Right lung (tissue), 2 donors: ENCODE measurements at regions not wholly inside any gene's neighbourhood (a gene's known extent, or its start where the extent isn't known, plus 50 kb on each side); places are given as distances from the start of the nearest gene placed in this dataset.

Source experiments
- DNase-seq, 2 donors: peaks; one replicate each; pipeline ENCODE4 v3.0.0-alpha.2; 2013

- peak; percentile 54 to 65 for DNase-seq
Measured at GRCh38 chr3:107250221-107250620, 127.0 kb upstream of the CCDC54 start.

- no peak for DNase-seq
Measured at GRCh38 chr3:107251819-107252218, 125.4 kb upstream of the CCDC54 start.

GRCh38 chr3:107256963-107257362, 120.3 kb upstream of the CCDC54 start:
- no peak for DNase-seq

GRCh38 chr3:107258300-107258699, 118.9 kb upstream of the CCDC54 start:
- no peak for DNase-seq

GRCh38 chr3:107260207-107260606, 117.0 kb upstream of the CCDC54 start:
- DNase-seq, result peak; percentile 71 to 74

GRCh38 chr3:107263269-107264021, 113.8 kb upstream of the CCDC54 start:
- no peak for DNase-seq

- DNase-seq, result no peak
Measured at GRCh38 chr3:107264888-107265287, 112.4 kb upstream of the CCDC54 start.

- DNase-seq, result no peak
Measured at GRCh38 chr3:107265526-107265925, 111.7 kb upstream of the CCDC54 start.

- DNase-seq, result no peak
Measured at GRCh38 chr3:107268469-107268868, 108.8 kb upstream of the CCDC54 start.

GRCh38 chr3:107269136-107269535, 108.1 kb upstream of the CCDC54 start:
- DNase-seq, result no peak

- DNase-seq, result no peak
Measured at GRCh38 chr3:107271787-107272387, 105.4 kb upstream of the CCDC54 start.

GRCh38 chr3:107272471-107272870, 104.8 kb upstream of the CCDC54 start:
- no peak for DNase-seq

GRCh38 chr3:107272885-107273284, 104.4 kb upstream of the CCDC54 start:
- DNase-seq, result no peak

GRCh38 chr3:107273771-107274170, 103.5 kb upstream of the CCDC54 start:
- no peak for DNase-seq

GRCh38 chr3:107275511-107275910, 101.7 kb upstream of the CCDC54 start:
- DNase-seq, result no peak

GRCh38 chr3:107283948-107284347, 93.3 kb upstream of the CCDC54 start:
- DNase-seq, result no peak

GRCh38 chr3:107284612-107285011, 92.6 kb upstream of the CCDC54 start:
- DNase-seq, result no peak

GRCh38 chr3:107285197-107285596, 92.0 kb upstream of the CCDC54 start:
- DNase-seq, result no peak

GRCh38 chr3:107289354-107289753, 87.9 kb upstream of the CCDC54 start:
- DNase-seq, result no peak

- no peak for DNase-seq
Measured at GRCh38 chr3:107294117-107294516, 83.1 kb upstream of the CCDC54 start.

GRCh38 chr3:107297597-107297996, 79.6 kb upstream of the CCDC54 start:
- no peak for DNase-seq

- no peak for DNase-seq
Measured at GRCh38 chr3:107307205-107307604, 70.0 kb upstream of the CCDC54 start.

GRCh38 chr3:107308716-107309115, 68.5 kb upstream of the CCDC54 start:
- no peak for DNase-seq

GRCh38 chr3:107309312-107309711, 67.9 kb upstream of the CCDC54 start:
- no peak for DNase-seq
